ENCODE measurements at regions not wholly inside any gene's neighbourhood (a gene's known extent, or its start where the extent isn't known, plus 50 kb on each side); places are given as distances from the start of the nearest gene placed in this dataset.
"Not testable (repeated sequence)": the region's sequence is repeated elsewhere in the genome, so short reads cannot be mapped to it uniquely, and the experiment has no call there.

DNA sequence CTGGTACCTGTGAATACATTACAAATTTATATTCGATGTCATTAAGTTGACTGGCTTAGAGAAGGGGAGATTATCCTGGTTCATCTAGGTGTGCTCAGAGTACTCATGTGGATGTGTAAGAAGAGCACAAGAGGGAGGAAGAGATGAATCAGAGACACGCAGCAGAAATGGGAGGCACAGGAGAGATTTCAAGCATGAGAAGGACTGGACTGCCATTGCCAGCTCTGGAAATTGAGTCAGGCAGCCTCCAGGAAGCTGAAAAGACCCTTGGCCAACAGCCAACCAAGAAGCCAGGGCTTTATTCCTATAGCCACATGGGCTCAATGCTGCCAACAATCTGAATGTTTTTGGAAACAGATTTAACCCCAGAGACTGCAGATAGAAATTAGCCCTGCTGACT, 1390.0 kb downstream of the STIM2 start:
- Histone ChIP-seq H3K9ac (no peak overlapping the region), H3K4me2 (no peak overlapping the region), H4K20me1 (no peaks in the 10 kb centered on the region), H3K4me1 (no peaks in the 10 kb centered on the region), H3K4me3 (no peak overlapping the region), H3K27me3 (no peaks in the 10 kb centered on the region), H3K9me3 (replicated peaks in 1 of 11) (no peaks in the 10 kb centered on the region), H3K36me3 (no peaks in the 10 kb centered on the region), H3K27ac (no peak overlapping the region)
- TF ChIP-seq Cebpa-rat (IDR thresholded peaks at IDR 0.05): no peak

DNA sequence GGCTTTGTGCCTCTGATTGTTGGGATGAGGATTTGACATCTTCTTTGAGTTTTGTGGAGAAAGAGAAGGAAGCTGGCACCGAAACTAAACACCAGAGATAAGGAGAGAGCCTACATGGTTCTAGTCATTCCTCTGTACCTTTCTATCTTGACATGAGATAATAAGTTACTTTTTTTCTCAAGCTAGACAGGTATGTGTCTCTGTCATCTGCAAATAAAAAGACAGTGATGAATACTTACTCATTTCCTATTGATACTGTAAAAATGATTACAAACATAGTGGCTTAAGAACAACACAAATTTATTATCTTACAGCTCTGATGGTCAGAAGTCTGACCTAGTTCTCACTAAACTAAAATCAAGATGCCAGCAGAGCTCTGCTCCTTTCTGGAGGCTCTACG, 1391.2 kb downstream of the STIM2 start:
- Histone ChIP-seq H3K36me3 (no peaks in the 10 kb centered on the region), H3K4me2 (no peak overlapping the region), H3K27me3 (no peaks in the 10 kb centered on the region), H3K27ac (no peak overlapping the region), H3K4me1 (no peaks in the 10 kb centered on the region), H3K4me3 (no peak overlapping the region), H3K9ac (no peak overlapping the region), H3K9me3 (replicated peaks in 1 of 11) (no peaks in the 10 kb centered on the region), H4K20me1 (no peaks in the 10 kb centered on the region)
- no peak for TF ChIP-seq Cebpa-rat (IDR thresholded peaks at IDR 0.05)

DNA sequence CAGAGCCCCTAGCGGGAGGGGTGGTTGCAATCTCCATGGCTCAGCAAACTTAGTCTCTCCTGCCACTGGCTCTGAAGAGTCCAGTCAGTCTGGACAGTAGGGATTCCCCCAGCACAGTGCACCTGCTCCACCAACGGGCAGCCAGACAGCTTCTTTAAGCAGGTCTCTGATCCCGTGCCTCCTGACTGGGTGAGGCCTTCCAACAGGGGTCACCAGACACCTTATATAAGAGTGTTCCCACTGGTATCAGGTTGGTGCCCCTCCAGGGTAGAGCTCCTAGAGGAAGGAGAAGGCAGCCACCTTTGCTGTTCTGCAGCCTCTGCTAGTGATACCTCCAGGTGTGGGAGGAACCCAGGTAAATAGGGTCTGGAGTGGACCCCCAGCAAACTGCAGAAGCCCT, 1393.4 kb downstream of the STIM2 start:
- Histone ChIP-seq H3K9ac (no peak overlapping the region), H3K27me3 (no peaks in the 10 kb centered on the region)
- TF ChIP-seq Cebpa-rat (IDR thresholded peaks at IDR 0.05): no peak

DNA sequence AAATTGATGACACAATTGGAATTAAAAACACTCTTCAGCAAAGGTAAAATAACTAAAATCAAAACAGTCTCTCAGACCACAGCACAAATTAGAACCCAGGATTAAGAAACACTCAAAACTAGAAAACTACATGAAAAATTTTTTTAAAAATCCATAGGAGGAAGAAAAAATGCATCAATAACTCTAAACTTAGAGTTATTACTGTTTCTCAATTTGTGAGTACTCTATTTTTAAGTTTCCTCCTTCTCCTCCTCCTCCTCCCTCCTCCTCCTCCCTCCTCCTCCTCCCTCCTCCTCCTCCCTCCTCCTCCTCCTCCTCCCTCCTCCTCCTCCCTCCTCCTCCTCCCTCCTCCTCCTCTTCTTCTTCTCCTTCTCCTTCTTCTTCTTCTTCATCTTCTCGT, 1395.7 kb downstream of the STIM2 start:
- H3K36me3 ChIP-seq: no peaks in the 10 kb centered on the region
- no peaks in the 10 kb centered on the region for H3K9me3 ChIP-seq (replicated peaks in 1 of 11)
- H3K27ac ChIP-seq: no peak overlapping the region
- no peak overlapping the region for H3K4me2 ChIP-seq
- no peaks in the 10 kb centered on the region for H4K20me1 ChIP-seq
- TF ChIP-seq Cebpa-rat (IDR thresholded peaks at IDR 0.05): no peak
- no peak overlapping the region for H3K4me3 ChIP-seq
- no peaks in the 10 kb centered on the region for H3K27me3 ChIP-seq
- no peaks in the 10 kb centered on the region for H3K4me1 ChIP-seq
- H3K9ac ChIP-seq: no peak overlapping the region

More for the DNA sequence above, 1393.4 kb downstream of the STIM2 start:
- Histone ChIP-seq H3K4me3 (no peak overlapping the region), H4K20me1 (no peaks in the 10 kb centered on the region), H3K9me3 (replicated peaks in 1 of 11) (no peaks in the 10 kb centered on the region), H3K27ac (no peak overlapping the region), H3K4me1 (no peaks in the 10 kb centered on the region), H3K36me3 (no peaks in the 10 kb centered on the region), H3K4me2 (no peak overlapping the region)

DNA sequence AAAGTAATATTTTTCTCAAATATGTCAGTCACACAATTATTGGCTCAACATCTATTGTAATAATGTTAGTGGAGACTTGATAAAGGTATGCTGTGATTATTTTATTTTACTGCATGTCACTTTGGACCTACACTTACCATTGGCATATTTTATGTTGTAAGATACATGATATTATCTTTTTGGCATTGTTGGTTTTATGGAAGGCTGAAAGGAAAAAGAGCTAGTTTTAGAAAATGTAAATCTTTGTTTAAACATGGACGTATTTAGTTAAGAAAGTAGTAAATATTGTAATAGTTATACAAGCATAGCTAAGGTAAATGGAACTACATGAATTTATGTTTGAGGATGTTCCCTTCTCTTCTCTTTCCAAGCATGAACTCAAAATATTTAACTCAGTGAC, 1399.3 kb downstream of the STIM2 start:
- H4K20me1 ChIP-seq: no peaks in the 10 kb centered on the region
- no peak overlapping the region for H3K27ac ChIP-seq
- H3K4me3 ChIP-seq: no peak overlapping the region
- H3K4me2 ChIP-seq: no peak overlapping the region
- H3K36me3 ChIP-seq: no peaks in the 10 kb centered on the region
- TF ChIP-seq Cebpa-rat (IDR thresholded peaks at IDR 0.05): no peak
- H3K4me1 ChIP-seq: no peaks in the 10 kb centered on the region
- H3K27me3 ChIP-seq: no peaks in the 10 kb centered on the region
- H3K9ac ChIP-seq: no peak overlapping the region
- H3K9me3 ChIP-seq (replicated peaks in 1 of 11): no peaks in the 10 kb centered on the region

DNA sequence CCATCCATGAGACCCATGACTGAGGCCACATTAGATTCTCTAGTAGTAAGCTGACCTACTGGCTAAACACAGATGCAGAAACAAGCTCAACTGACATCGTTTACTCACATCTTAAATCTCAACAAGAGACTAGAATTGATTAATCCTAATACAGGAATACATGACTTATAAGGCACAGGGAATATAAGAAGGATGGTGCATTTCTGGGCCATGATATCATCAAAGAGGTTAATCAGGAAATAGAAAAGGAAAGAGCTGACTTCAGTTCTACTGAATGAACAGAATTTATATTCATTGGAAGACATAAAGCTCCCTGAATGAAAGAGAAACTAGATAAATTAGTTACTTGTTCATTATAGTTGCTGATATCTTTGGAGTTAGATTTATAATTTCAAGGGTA, 1406.5 kb downstream of the STIM2 start:
- no peak for TF ChIP-seq Cebpa-rat (IDR thresholded peaks at IDR 0.05)
- no peaks in the 10 kb centered on the region for H3K27me3 ChIP-seq
- H3K4me3 ChIP-seq: no peak overlapping the region
- H4K20me1 ChIP-seq: no peaks in the 10 kb centered on the region
- H3K9ac ChIP-seq: no peak overlapping the region
- no peaks in the 10 kb centered on the region for H3K36me3 ChIP-seq
- H3K4me2 ChIP-seq: no peak overlapping the region
- no peaks in the 10 kb centered on the region for H3K4me1 ChIP-seq
- no peaks in the 10 kb centered on the region for H3K9me3 ChIP-seq (replicated peaks in 1 of 11)
- H3K27ac ChIP-seq: no peak overlapping the region

DNA sequence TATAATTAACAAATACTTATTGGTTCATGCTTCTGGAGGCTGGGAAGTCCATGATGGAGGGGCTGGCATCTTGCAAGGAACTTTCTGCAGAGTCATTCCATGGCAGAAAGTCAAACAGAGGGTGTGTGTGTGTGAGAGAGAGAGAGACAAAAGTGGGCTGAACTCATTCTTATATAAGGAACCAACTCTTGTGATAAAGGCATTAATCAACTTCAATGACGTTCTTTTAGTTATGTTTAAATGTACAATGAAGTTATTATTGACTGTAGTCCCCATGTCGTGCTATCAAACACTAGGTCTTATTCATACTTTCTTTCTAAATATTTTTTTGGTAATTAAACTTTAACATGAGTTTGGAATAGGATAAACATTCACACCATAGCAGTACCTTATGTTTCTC, 1408.8 kb downstream of the STIM2 start:
- Histone ChIP-seq H3K9ac (no peak overlapping the region), H3K9me3 (replicated peaks in 1 of 11) (no peaks in the 10 kb centered on the region), H3K4me3 (no peak overlapping the region), H3K4me1 (no peaks in the 10 kb centered on the region), H3K4me2 (no peak overlapping the region), H3K27ac (no peak overlapping the region), H4K20me1 (no peaks in the 10 kb centered on the region), H3K27me3 (no peaks in the 10 kb centered on the region), H3K36me3 (no peaks in the 10 kb centered on the region)
- no peak for TF ChIP-seq Cebpa-rat (IDR thresholded peaks at IDR 0.05)

DNA sequence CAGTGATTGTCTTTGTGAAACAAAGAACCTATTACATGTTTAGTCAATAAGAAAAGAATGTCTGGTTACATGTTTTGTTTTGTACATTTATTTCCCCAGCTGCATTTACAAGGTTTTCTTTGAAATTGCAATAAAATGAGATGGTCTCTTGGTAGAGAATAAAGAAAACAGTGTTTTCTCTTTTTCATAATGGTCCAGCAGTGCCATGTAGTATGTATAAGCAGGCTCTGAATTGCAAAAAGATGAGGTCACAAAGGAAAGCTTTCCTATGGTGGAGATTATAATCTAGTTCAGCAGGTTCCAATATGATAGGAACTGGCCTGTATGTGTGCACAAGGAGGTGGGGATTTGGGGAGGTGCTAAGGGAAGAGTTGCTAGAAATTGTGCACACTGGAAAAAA, 1417.3 kb downstream of the STIM2 start:
- no peaks in the 10 kb centered on the region for H3K36me3 ChIP-seq
- no peak for TF ChIP-seq Cebpa-rat (IDR thresholded peaks at IDR 0.05)
- H3K4me1 ChIP-seq: peaks cover 0 to 8% (median 0%) of the 10 kb centered on the region in 10 experiments; a peak in 3 of 20 replicates
- no peak overlapping the region for H3K4me2 ChIP-seq
- no peaks in the 10 kb centered on the region for H3K27me3 ChIP-seq
- H3K4me3 ChIP-seq: no peak overlapping the region
- no peaks in the 10 kb centered on the region for H3K9me3 ChIP-seq (replicated peaks in 1 of 11)
- no peak overlapping the region for H3K9ac ChIP-seq
- H3K27ac ChIP-seq: no peak overlapping the region
- H4K20me1 ChIP-seq: no peaks in the 10 kb centered on the region

DNA sequence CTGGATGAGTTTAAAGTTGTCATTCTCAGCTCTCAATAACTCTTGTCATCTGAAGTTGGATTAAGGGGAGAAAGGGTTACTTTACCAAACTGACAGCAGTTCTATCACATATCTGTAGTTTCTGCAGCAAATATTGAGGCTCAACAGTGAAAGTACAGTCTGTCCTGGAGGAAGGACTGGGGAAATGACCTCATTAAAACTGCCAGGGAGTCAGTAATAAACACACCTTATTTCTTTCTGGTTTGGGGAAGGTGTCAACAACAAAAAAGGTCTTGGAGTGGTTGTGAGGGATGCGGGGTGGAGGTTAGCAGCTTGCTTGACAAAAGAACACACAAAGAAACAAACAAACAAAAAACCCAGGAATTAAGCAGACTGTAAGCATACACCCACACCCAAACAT, 1418.0 kb downstream of the STIM2 start:
- Histone ChIP-seq H3K27ac (no peak overlapping the region), H3K4me2 (no peak overlapping the region), H4K20me1 (no peaks in the 10 kb centered on the region), H3K36me3 (no peaks in the 10 kb centered on the region), H3K4me1 (peaks cover 0 to 8% (median 0%) of the 10 kb centered on the region in 10 experiments; a peak in 3 of 20 replicates), H3K27me3 (no peaks in the 10 kb centered on the region), H3K9me3 (replicated peaks in 1 of 11) (no peaks in the 10 kb centered on the region), H3K9ac (no peak overlapping the region), H3K4me3 (no peak overlapping the region)
- TF ChIP-seq Cebpa-rat (IDR thresholded peaks at IDR 0.05): no peak

DNA sequence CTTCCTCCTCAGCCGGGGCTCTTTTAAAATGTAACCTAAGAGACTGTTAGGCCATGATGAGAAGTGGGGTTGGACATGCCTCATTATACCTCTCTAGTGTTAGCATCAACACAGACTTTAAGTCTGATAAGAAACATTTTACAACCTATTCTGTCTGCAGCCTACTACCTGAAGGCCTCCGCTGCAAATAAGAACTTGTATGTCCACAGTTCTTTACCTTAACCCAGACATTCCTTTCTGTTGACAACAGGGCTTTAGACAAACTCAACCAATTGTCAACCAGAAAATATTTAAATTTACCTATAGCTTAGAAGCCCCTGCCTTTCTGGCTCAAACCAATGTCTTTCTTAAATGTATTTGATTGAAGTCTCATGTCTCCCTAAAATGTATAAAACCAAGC, 1418.6 kb downstream of the STIM2 start:
- no peaks in the 10 kb centered on the region for H3K27me3 ChIP-seq
- TF ChIP-seq Cebpa-rat (IDR thresholded peaks at IDR 0.05): no peak
- H3K4me3 ChIP-seq: no peak overlapping the region

DNA sequence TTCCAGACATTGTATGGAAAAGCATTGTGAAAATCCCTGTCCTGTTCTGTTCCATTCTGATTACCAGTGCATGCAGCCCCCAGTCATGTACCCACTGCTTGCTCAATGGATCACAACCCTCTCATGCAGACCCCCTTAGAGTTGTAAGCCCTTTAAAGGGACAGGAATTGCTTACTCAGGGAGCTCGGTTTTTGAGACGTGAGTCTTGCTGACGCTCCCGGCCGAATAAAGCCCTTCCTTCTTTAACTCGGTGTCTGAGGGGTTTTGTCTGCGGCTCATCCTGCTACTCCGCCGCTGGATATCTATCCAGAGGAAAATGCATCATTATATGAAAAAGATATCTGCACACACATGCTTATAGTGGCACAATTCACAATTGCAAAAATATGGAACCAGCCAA, 1425.6 kb downstream of the STIM2 start:
- not testable (repeated sequence) for H3K4me3 ChIP-seq; H3K4me1 ChIP-seq; H3K9me3 ChIP-seq (replicated peaks in 1 of 11); H4K20me1 ChIP-seq; H3K9ac ChIP-seq; H3K27me3 ChIP-seq; H3K27ac ChIP-seq; H3K4me2 ChIP-seq; H3K36me3 ChIP-seq

More for the DNA sequence above, 1418.6 kb downstream of the STIM2 start:
- Histone ChIP-seq H4K20me1 (no peaks in the 10 kb centered on the region), H3K4me2 (no peak overlapping the region), H3K9me3 (replicated peaks in 1 of 11) (no peaks in the 10 kb centered on the region), H3K27ac (no peak overlapping the region), H3K9ac (no peak overlapping the region), H3K36me3 (no peaks in the 10 kb centered on the region), H3K4me1 (peaks cover 0 to 8% (median 0%) of the 10 kb centered on the region in 10 experiments; a peak in 3 of 20 replicates)

All from BLaER1 treated with 17β-estradiol and CSF1 and Interleukin-3, amounts not matched to agents 10 nM and 100 nM (cell line).